ENCODE measurements at regions not wholly inside any gene's neighbourhood (a gene's known extent, or its start where the extent isn't known, plus 50 kb on each side); places are given as distances from the start of the nearest gene placed in this dataset.
"Not testable (repeated sequence)": the region's sequence is repeated elsewhere in the genome, so short reads cannot be mapped to it uniquely, and the experiment has no call there.

DNA sequence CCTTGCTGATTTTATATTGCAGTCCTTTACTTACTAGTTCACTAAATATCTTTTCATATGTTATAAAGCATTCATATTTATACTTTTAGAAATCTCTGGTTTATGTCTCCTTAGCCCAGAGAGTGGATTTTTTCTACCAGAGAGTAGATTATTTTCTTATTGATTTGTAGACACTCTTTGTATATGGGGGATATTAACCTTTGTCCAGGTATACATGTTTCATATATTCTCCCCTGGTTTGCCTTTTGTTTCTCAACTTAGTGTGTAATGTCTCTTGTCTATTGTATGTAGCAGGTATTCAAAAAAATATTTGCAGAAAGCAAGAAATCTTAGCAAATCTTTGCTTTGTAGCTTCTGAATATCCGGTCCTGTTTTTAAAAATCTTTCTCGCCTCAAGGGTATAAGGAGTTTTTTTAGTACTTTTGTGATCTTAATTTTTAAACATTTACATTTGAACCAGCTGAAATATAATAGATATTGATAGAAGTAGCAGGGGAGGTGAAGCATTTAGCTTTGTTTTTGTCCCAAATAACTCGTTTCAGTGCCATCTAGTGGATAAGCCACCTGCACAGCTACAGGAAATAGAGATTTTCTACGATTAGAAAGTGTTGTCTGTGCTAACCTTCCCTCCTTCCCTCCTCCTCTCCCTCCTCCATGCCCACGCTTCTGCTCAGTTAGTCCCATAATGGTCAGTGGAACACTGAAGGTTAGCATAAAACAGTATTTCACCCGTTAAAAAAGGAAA lies 97.0 kb downstream of the PHETA1 start:
- DNase-seq (ENCODE audit: low read depth), result no peak

DNA sequence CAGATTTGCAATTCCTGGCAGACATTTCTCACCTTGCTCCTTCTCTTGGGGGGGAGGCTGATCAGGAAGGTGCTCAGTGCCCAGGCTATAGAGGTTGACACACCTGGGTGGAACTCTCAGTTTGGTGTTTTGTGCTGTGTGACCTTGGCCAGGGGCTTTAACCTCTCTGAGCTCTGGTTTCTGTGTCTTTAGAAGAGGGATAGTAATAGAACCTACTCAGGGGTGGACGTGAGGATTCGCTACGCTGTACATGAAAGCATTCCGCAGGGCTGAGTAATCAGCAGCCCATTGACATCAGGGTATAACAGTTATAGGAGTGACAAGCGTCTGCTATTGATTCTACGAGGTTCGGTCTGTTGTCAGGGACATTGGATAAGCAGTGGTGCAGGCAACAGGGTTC lies 98.1 kb downstream of the PHETA1 start:
- DNase-seq (ENCODE audit: low read depth), result no peak

DNA sequence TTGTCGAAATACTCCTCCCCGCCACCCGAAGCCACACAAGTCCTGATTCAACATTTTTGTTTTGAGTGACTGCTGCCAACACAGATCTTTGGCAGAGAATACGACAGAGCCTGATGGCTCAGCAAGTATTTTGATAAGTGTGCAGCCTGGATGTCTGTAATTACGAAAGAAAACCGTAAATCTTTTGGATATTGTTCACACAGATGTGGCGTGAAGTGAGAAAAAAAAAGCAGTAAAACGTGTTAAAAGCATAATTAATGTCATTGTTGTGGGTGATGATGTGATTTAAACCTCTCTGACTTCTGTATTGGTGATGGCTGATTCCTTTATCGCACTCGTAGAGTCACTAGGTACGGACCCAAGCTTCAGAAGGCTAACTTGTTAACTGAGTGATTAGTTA lies 98.7 kb downstream of the PHETA1 start:
- no peak for DNase-seq (ENCODE audit: low read depth)

DNA sequence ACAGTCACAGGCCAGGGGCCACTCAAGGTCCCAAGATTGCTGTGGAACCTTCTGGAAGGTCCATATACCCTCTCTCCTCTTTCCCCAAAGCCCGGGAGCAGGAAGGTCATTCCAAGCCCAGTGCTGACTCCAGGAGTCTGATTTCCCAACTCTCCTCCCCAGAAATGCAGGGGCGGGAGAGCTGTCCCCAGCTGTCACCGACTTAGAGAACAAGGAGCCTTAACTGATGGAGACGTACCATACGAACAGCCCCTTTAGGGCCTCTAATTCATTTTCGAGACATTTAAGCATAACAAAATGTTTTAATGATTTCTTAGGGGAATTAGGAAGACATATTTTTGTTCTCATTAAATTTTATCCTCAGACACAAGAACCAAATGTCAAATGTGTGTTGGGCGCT lies 99.2 kb downstream of the PHETA1 start:
- no peak for DNase-seq (ENCODE audit: low read depth)

DNA sequence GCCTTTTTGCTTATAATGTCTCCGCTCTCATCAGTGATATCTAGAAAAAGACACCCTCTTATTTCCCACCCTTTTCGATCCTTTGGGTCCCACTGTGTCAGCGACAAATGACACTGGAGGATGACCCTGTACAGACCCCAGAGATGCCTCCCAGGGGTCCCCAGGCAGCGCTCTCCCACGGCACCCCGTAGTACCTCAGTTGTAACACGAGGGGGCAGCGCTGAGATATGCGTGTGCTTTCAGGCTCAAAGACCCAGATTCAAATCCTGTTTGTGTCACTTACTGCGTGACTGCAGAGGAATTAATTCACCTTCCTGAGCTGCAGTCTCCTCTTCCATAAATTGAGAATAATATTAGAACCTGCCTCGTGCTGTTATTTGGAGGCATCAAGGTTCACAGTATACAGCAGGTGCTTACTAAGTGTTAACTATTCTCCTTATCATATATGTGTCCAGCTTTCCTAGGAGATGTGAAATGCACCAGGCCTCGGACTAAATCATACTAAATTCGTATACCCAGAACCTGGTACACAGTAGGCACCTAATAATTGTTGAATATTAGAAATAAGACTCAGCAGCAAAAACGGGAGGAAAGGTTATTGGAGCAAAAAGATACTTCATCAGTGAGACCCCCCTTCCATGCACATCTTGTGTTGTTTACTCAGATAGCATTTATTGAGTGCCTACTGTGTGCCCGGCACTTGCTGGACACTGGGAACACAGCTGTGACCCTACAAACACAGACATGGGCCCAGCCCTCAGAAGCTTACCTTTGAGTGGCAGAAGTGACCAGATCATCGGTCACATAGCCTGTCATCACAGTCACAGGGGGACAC lies 99.9 kb downstream of the PHETA1 start:
- DNase-seq (ENCODE audit: low read depth), result no peak

DNA sequence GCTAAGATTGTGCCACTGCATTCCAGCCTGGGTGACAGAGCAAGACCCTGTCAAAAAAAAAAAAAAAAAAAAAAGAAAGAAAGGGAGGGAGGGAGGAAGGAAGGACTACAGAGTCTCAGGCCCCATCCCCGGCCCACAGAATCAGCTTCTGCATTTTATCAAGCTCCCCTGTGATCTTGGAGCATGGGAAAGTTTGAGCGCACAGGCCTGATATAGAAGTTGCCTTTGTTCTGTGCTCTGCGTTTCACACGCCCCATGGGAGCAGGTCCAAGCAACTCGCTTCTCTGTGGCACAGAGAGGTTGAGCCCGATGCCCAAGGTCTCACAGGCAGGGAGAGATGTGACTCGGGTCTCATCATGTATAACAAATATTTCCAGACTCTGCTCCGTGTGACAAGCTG lies 101.8 kb downstream of the PHETA1 start:
- DNase-seq (ENCODE audit: low read depth), result no peak

DNA sequence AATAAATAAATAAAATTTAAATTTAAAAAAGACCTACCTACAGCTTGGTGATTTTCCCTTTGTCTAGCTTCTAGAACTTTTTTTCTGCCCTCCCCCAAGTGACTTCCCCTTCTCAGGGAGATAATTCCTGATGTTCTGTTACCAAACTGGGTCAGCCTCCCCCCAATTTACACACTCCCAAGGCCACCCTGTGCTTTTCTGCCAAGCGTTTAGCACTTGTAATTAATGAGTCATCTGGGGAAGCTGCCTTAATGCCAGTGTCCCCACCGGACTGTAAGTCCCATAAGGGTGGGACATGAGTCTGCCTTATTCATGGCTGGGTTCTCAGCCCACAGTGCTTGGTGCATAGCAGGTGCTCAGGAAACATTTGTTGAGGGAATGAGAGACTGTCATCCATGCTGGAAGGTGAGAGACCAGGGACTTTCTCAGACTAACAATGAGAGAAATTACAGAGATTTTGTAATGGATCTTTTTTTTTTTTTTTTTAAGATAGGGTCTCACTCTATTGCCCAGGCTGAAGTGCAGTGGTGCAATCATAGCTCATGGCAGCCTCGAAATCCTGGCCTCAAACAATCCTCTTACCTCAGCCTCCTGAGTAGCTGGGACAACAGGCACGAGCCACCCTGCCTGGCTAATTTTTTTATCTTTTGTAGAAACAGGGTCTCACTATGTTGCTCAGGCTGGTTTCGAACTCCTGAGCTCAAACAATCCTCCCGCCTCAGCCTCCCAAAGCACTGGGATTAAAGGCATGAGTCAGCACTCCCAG lies 106.8 kb downstream of the PHETA1 start:
- no peak for DNase-seq (ENCODE audit: low read depth)

DNA sequence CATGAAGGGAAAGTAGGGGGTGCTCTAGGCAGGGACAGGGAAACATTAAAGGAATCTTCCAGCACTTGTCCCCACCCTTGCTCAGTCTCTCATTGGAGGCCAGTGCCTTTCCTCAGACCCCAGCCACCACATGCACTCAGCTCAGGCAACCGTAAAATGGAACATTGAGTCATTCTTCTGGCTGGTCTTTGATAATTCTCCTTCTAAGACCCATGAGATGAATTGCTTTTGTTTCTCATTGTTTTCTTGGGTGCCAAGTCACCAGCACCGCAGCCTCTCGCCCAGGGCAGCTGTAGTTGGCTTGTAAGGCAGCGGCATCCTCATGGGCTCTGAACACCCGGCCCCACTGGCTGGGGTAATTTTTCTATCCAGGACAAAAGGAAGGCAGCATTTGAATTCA lies 108.2 kb downstream of the PHETA1 start:
- DNase-seq (ENCODE audit: low read depth), result no peak

DNA sequence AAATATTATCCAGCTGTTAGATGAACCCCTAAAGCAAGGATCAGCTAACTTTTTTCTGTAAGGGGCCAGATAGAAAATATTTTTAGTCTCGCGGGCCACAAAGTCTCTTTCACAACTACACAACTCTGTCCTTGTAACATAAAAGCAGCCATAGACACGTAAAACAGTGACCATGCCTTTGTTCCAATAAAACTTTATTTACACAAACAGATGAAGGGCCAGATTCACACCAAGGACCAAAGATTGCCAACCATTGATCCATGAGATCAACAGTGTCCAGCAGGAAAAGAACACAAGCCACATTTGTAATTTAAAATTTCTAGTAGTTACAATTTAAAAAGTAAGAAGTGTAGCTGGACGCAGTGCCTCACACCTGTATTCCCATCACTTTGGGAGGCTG lies 109.7 kb downstream of the PHETA1 start:
- DNase-seq (ENCODE audit: low read depth), result no peak

DNA sequence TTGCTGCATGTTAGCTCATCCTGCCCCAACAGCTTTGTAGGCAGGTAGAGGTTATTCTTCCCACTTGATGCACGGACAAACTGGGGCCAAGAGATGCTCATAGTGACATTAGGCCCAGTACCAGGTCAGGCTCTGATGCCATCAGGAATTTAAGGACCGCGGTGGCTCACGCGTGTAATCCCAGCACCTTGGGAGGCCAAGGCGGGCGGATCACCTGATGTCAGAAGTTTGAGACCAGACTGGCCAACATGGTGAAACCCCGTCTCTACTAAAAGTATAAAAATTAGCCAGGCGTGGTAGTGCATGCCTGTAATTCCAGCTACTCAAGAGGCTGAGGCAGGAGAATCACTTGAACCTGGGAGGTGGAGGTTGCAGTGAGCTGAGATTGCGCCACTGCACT lies 110.8 kb downstream of the PHETA1 start:
- not testable (repeated sequence) for DNase-seq (ENCODE audit: low read depth)

DNA sequence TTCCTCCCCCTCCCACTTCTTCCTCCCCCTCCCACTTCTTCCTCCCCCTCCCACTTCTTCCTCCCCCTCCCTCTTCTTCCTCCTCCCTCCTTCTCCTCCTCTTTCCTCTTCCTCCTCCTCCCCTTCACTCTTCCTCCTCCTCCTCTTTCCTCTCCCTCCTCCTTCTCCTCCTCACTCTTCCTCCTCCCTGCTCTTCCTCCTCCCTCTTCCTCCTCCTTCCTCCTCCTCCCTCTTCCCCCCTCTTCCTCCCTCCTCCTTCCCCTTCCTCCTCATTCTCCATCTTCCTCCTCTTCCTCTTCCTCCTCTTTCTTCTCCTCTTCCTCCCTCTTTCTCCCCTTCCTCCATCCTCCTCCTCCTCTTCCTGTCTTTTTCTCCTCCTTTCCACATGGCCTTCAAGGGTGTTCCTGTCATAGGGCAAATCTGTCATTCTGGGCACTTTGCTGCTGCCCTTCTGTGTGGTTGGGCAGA lies 111.4 kb downstream of the PHETA1 start:
- no peak for DNase-seq (ENCODE audit: low read depth)

DNA sequence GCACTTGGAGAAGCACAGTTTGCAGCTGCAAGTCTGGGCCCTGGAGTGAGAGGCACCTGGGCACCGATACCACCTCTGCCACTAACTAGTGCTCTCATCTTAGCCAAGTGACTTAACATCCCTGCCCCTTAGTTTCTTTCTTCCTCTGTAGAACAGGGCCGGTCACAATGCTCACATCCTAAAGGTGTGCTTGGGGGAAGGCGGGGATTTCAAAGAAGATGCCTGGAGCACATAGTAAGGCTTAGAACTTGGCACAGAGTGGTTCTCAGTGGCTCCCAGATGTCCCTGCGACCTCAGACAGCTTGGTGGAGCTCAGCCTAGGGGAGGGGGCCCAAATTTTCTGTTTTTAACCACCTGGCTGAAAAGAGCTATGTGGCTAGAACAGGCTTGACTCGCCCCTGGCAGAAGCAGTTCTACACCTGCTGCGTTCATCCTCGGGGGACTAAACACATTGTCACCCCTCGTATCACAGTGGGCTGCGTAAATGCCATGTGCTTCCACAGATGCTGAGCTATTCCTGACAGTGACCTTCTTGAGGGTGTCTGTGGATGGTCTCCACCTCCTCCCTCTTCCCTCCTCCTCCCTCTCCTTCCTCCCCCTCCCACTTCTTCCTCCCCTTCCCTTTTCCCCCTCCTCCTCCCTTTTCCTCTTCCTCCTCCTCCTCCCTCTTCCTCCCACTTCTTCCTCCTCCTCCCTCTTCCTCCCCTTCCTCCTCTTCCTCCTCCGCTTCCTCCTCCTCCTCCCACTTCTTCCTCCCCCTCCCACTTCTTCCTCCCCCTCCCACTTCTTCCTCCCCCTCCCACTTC lies 112.1 kb downstream of the PHETA1 start:
- DNase-seq (ENCODE audit: low read depth), result no peak

DNA sequence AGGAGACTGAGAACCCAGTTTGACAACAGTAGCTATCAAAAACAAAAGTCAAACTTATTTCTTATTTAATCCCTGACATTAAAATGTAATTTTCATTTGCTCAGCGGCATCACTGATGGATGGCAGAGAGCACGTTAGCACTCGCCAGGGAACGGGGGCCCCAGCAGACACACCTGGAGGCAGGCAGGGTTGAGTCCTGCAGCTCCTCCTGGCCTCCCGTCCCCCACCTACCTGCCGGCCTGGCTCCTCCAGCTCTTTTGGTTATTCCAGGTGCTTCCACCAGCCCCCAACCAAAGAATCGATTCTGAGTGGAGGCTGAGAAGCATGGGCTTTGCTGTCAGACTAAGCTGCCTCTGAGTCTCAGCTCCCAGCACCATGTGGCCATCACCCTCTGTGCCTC lies 113.6 kb downstream of the PHETA1 start:
- DNase-seq (ENCODE audit: low read depth), result no peak

DNA sequence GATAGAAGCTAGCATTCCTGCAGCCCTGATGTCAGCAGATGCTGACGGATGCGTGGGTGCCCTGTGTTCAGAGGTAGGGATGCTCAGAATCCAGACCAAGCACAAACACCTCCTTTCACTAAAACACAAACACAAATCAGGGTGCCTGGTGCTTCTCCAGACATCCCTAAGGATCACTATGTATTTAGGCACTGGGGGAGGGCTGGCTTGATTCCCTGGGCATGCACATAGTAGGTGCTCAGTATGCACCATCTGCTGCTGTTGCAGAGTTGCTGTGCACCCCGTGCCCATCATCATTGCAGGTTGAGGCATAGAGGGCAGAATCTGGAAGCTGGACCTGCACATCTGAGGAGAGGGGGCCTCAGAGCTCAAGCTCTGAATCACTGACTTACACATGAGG lies 114.8 kb downstream of the PHETA1 start:
- DNase-seq (ENCODE audit: low read depth), result no peak

DNA sequence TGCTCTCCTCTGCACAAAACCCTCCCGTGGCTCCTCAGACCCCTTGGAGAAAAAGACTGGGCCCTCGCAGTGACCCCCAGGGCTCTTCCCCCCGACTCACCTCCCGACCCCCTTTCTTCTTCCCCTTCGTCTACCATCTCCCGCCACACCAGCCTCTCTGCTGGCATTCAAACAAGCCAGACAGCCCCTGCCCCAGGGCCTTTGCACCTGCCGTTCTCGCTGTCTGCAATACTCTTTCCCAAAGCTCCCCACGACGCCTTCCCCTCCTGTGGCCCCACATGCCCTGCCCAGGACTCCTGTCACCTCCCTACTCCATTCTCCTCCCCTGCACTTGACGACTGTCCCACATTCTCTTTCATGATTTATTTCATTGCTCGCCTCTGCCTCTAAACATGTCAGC lies 115.7 kb downstream of the PHETA1 start:
- no peak for DNase-seq (ENCODE audit: low read depth)

DNA sequence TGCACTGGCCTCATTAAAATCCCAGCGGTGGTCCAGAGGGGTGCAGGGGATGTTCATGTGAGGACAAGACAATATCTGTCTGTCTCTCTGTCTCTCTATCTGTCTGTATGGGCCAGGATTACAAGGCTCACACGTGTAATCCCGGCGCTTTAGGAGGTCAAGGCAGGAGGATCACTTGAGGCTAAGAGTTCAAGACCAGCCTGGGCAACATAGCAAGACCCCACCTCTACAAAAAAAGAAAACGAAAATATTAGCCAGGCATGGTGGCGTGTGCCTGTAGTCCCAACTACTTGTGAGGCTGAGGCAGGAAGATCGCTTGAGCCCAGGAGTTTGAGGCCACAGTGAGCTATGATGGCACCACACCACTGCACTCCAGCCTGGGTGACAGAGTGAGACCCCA lies 117.1 kb downstream of the PHETA1 start:
- DNase-seq (ENCODE audit: low read depth), result no peak

DNA sequence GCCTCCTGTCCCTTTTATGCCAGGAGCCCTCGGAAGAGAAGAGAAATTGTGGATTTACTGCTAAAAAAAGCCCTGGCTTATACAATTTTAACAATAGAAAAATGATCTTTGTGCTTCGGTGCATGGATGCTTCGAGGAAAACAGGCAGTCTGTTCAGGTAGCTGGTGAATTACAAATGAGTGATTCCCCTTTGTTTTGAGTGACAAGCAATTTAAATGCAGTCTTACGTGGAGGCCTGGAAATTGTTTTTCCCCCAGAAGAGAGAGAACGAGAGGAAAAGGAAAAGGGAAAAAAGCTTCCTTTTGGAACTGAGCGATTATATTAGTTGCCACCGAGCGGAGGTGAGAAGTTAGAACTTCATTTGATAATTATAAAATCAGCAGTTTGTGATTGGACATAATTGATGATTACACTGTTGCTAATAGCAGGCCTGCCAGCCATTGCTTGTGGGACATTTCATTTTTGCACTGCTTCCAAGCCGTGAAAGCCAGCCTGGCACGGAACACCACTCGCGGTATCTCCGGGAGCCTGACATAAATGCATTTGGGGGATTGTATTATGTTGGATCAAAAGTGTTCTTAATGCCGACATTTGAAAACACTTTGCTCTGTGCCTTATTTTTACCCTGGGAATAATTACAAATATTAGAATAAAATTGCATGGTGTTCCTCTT lies 117.7 kb downstream of the PHETA1 start:
- no peak for DNase-seq (ENCODE audit: low read depth)

DNA sequence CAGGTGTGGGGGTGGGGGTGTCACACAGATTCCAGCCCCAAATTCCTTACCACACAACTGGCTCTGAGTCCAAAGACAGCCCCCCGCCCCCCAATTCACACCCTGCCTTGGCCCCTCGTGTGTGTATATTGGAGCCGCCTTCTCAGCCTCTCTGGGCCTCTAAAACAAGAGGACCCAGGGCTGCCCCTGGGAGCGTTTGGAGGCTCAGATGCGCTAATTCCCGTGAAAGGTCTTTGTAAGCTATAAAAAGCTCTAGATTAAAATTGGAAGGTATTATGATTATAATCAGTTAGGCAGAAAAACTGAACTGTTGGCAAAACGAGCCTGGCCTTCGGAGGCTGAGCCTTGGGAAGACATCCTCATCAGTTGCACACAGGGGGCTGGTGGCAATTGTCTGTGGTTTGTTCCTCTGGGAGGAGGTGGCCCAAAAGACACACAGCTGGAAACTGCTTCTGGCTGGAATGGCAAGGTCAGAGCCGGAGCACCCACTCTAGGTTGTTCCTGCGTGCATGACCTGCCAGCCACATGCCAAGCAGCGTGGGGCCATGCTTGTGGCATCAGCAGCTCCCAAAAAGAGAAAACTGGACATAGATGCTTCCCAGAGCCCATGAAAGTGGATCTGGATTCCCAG lies 118.5 kb downstream of the PHETA1 start:
- no peak for DNase-seq (ENCODE audit: low read depth)

DNA sequence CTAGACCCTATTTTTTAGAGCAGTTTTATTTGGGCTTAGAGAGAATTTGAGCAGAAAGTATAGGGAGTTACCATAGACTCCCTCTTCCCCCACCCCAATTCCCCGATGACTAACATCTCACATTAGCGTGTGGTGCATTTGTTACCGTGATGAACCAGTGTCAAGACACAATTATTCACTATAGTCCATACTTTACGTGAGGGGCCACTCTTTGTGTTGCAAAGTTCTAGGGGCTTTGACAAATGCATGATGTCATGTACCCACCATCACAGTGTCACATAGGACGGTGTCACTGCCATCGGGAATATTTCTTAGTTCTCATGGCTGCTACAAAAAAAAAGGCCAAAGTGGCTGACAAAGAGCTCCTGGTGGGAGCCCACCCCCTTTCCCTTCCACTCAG lies 119.1 kb downstream of the PHETA1 start:
- no peak for DNase-seq (ENCODE audit: low read depth)

DNA sequence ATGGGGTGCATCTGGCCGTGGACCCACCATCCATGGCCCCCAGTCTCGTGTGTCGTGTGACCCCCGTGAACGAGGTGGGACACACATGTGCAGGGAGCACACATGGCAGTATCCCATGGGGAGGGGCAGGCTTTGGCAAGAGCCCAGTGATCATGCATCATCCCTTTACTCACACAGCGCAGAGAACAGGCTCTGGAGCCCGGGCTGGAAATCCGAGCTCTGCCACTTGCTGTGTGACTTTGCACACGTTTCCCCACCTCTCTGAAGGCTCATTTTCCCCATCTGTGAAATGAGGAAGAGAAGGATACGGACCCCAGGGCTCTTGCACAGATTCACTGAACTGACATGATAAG lies 119.9 kb downstream of the PHETA1 start:
- no peak for DNase-seq (ENCODE audit: low read depth)

Measured in stimulated activated CD8-positive, alpha-beta memory T cell treated with anti-CD3 and anti-CD28 coated beads, Interleukin-12 subunit alpha, Interleukin-12 subunit beta, amount 100 ng/mL, for 1 hour (primary cell).